ENCODE measurements at regions not wholly inside any gene's neighbourhood (a gene's known extent, or its start where the extent isn't known, plus 50 kb on each side); places are given as distances from the start of the nearest gene placed in this dataset.

- DNase-seq (ENCODE audit: low read depth): no peak
These were observed 72.2 kb downstream of the PRDM9 start for GRCh38 chr5:23579566-23579965.

GRCh38 chr5:23583081-23583480, 75.7 kb downstream of the PRDM9 start:
- no peak for DNase-seq (ENCODE audit: low read depth)

GRCh38 chr5:23588841-23589326, 81.5 kb downstream of the PRDM9 start:
- no peak for DNase-seq (ENCODE audit: low read depth)

GRCh38 chr5:23591250-23591649, 83.8 kb downstream of the PRDM9 start:
- no peak for DNase-seq (ENCODE audit: low read depth)

- no peak for DNase-seq (ENCODE audit: low read depth)
These were observed 99.5 kb downstream of the PRDM9 start for GRCh38 chr5:23606927-23607326.

GRCh38 chr5:23612701-23613100, 105.3 kb downstream of the PRDM9 start:
- DNase-seq (ENCODE audit: low read depth): no peak

- no peak for DNase-seq (ENCODE audit: low read depth)
These were observed 106.2 kb downstream of the PRDM9 start for GRCh38 chr5:23613566-23613965.

GRCh38 chr5:23614422-23614821, 107.0 kb downstream of the PRDM9 start:
- DNase-seq (ENCODE audit: low read depth): no peak

GRCh38 chr5:23626961-23627360, 119.6 kb downstream of the PRDM9 start:
- DNase-seq (ENCODE audit: low read depth): no peak

GRCh38 chr5:23627976-23628375, 120.6 kb downstream of the PRDM9 start:
- no peak for DNase-seq (ENCODE audit: low read depth)

- no peak for DNase-seq (ENCODE audit: low read depth)
These were observed 122.0 kb downstream of the PRDM9 start for GRCh38 chr5:23629396-23629795.

GRCh38 chr5:23631302-23632045, 124.1 kb downstream of the PRDM9 start:
- DNase-seq (ENCODE audit: low read depth): no peak

- no peak for DNase-seq (ENCODE audit: low read depth)
These were observed 128.5 kb downstream of the PRDM9 start for GRCh38 chr5:23635938-23636337.

- no peak for DNase-seq (ENCODE audit: low read depth)
These were observed 131.9 kb downstream of the PRDM9 start for GRCh38 chr5:23639326-23639725.

GRCh38 chr5:23648656-23649055, 141.2 kb downstream of the PRDM9 start:
- no peak for DNase-seq (ENCODE audit: low read depth)

GRCh38 chr5:23649594-23649993, 142.2 kb downstream of the PRDM9 start:
- no peak for DNase-seq (ENCODE audit: low read depth)

GRCh38 chr5:23655674-23656073, 148.3 kb downstream of the PRDM9 start:
- no peak for DNase-seq (ENCODE audit: low read depth)

- no peak for DNase-seq (ENCODE audit: low read depth)
These were observed 168.0 kb downstream of the PRDM9 start for GRCh38 chr5:23675456-23675855.

- no peak for DNase-seq (ENCODE audit: low read depth)
These were observed 170.6 kb downstream of the PRDM9 start for GRCh38 chr5:23677996-23678395.

GRCh38 chr5:23684103-23684502, 176.7 kb downstream of the PRDM9 start:
- no peak for DNase-seq (ENCODE audit: low read depth)

- DNase-seq (ENCODE audit: low read depth): no peak
These were observed 196.8 kb downstream of the PRDM9 start for GRCh38 chr5:23703940-23704855.

- DNase-seq (ENCODE audit: low read depth): no peak
These were observed 210.1 kb downstream of the PRDM9 start for GRCh38 chr5:23717486-23717885.

GRCh38 chr5:23718564-23718963, 211.2 kb downstream of the PRDM9 start:
- DNase-seq (ENCODE audit: low read depth): no peak

Data from activated T-cell treated with anti-CD3 and anti-CD28 coated beads for 48 hours (primary cell).